ENCODE measurements at regions not wholly inside any gene's neighbourhood (a gene's known extent, or its start where the extent isn't known, plus 50 kb on each side); places are given as distances from the start of the nearest gene placed in this dataset.

DNA sequence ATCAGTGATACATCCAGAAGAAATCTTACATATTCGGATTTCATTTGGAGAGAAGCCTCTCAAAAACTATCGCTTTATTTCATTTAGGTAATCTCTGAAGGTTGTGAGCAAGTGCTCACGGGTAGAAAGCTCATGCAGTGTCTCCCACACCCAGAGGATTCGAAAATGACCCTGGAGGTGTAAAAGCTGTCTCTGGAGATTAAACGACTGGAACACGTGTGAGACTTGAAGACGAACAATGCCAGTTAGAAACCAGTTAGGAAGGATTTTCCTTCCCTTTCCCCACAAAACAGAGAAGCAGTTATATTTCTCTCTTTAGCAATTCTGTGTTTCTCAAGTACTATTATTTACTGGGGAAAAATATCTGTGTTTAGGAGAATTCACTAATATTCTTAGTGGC, 92.5 kb upstream of the CD55 start:
- DNase-seq (ENCODE audit: low spot score): no peak
- TF ChIP-seq, protein P1, sequence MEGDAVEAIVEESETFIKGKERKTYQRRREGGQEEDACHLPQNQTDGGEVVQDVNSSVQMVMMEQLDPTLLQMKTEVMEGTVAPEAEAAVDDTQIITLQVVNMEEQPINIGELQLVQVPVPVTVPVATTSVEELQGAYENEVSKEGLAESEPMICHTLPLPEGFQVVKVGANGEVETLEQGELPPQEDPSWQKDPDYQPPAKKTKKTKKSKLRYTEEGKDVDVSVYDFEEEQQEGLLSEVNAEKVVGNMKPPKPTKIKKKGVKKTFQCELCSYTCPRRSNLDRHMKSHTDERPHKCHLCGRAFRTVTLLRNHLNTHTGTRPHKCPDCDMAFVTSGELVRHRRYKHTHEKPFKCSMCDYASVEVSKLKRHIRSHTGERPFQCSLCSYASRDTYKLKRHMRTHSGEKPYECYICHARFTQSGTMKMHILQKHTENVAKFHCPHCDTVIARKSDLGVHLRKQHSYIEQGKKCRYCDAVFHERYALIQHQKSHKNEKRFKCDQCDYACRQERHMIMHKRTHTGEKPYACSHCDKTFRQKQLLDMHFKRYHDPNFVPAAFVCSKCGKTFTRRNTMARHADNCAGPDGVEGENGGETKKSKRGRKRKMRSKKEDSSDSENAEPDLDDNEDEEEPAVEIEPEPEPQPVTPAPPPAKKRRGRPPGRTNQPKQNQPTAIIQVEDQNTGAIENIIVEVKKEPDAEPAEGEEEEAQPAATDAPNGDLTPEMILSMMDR (conservative IDR thresholded peaks at IDR 0.05; ENCODE audit: low read depth): no peak
- no peak overlapping the region for H3K27ac ChIP-seq
- ChIA-PET CTCF (no interaction called here), POLR2A (ENCODE audit: low non-redundant PET) (no interaction called here)

DNA sequence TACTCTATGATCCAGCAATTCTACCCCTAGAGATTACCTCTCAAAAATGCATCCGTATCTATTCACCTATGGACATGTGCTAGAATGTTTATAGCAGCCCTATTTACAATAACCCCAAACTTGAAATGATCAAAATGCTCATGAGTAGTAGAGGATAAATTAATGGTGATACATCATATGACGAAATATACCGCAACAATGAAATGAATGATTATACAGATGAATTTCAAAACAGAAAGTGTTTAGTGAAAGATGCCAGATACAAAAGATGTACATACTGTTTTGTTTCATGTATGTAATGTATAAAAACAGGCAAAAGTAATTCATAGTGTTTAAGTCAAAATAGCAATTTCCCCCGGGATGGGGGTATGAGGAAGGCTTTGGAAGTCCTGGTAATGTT, 91.0 kb upstream of the CD55 start:
- no peak overlapping the region for H3K27ac ChIP-seq
- TF ChIP-seq, protein P1 (conservative IDR thresholded peaks at IDR 0.05; ENCODE audit: low read depth): no peak
- ChIA-PET CTCF (no interaction called here), POLR2A (ENCODE audit: low non-redundant PET) (no interaction called here)
- DNase-seq (ENCODE audit: low spot score): no peak

DNA sequence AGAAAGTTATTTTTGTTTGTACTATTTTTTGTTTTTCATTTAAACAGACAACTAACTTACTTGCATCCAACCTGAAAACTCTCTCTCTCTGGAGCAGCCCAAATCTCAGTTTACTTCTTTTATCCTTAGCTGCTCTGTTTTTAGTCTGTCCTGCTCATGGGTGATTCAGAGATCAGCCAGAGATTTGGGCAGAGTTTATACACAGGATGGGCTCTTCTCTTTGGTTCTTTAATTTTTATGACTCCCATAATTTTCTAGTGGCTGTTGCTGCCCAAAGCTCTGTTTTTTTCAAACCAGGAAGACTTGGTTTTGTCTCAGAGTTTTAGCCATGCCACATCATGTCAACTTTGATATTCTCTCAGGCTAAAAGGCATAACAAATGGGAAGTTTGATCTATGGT, 86.8 kb upstream of the CD55 start:
- ChIA-PET POLR2A (ENCODE audit: low non-redundant PET) (no interaction called here), CTCF (no interaction called here)
- no peak overlapping the region for H3K27ac ChIP-seq
- DNase-seq (ENCODE audit: low spot score): no peak
- TF ChIP-seq, protein P1 (conservative IDR thresholded peaks at IDR 0.05; ENCODE audit: low read depth): no peak

DNA sequence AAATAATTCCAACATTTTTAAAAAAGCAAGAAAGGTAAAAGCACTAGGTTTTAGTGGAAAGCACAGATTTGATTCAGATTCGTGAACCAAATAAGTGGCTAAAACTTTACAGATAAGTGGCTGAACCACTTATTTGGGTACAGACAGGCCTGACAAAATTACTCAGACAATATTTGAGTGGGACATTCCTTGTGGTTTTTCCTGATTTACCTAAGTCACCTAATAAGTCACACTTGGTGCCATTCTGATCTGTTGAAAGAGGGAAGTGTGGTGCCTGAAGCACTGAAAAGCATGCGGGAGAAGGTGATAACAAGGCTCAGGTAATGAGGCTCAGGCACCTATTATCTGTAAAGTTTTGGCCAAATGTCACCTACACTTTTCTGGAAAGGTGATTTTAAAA, 81.6 kb upstream of the CD55 start:
- no peak overlapping the region for H3K27ac ChIP-seq
- TF ChIP-seq, protein P1 (conservative IDR thresholded peaks at IDR 0.05; ENCODE audit: low read depth): no peak
- CTCF ChIA-PET: no interaction called here
- POLR2A ChIA-PET (ENCODE audit: low non-redundant PET): no interaction called here
- DNase-seq (ENCODE audit: low spot score): no peak

DNA sequence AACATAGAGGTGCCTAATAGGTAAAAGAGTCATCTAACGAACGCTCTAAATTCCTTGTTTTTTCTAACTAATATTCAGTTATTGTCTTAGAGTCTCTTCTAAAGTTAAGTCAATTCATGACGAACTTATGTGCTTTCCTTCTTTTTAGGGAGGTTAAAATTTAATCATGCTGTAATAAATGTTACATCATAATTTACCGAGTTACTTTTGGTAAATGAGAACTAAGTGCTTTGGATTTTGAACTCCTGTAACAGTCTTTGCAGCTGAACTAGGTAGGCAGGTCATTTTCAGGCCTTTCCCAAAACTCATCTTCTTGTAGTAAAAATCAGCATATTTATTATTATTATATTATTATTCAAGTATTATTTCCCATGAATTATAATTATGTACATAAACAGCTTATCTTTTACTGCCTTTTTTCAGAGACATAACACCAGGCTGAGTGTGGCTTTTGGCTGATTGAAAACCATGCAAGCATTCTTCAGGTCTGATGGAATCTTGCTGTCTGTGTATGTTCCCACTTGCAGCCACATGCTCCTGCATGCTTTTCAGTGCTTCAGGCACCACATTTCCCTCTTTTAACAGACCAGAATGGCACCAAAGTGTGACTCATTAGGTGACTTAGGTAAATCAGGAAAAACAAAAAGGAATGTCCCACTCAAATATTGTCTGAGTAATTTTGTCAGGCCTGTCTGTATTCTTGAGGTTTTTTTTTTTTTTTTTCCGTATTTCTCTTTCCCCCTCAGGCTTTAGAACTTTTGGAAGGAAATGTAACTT, 81.0 kb upstream of the CD55 start:
- TF ChIP-seq, protein P1 (conservative IDR thresholded peaks at IDR 0.05; ENCODE audit: low read depth): no peak
- POLR2A ChIA-PET (ENCODE audit: low non-redundant PET): no interaction called here
- peak; percentile 70 for DNase-seq (ENCODE audit: low spot score)
- CTCF ChIA-PET: no interaction called here
- H3K27ac ChIP-seq: no peak overlapping the region; the same call in 1 of the 2 replicates

DNA sequence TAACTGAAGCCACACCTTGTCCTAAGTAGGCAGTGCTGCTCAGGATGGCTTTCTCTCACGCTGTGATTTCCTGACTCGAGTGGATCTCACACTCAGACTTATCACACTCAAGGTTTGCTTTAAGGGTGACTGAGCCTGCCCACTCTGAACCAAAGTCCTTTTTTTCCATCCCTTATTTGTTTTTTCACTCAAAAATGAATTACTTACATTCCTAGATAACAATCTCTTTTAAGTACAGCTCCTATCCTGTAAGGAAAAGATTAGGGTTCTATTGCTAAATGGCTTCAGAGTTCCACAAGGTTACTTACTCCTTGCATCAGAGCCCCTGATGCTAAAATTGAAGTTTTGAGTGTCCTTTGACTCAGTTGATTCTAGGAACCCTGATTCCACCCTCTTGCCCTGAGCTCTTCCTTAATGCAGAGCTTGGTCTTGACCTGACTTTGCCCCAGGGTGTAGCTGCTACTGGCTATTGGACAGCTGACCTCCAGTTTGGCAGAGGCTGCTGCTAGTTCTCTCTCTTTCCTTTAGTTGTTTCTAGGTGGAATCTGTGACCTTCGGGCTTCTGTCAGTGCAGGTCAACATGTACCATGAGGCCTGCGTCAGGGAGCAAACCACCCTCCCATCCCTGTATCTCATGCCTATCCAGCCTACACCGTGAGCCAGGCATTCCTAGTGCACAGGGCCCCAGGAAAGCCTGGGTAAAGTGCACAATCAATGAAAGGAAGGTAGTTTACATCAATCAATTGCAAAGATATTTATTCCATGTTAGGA, 80.1 kb upstream of the CD55 start:
- TF ChIP-seq, protein P1 (conservative IDR thresholded peaks at IDR 0.05; ENCODE audit: low read depth): no peak
- POLR2A ChIA-PET (ENCODE audit: low non-redundant PET): no interaction called here

More for the DNA sequence above, 80.1 kb upstream of the CD55 start:
- CTCF ChIA-PET: no interaction called here
- DNase-seq (ENCODE audit: low spot score): no peak
- H3K27ac ChIP-seq: peak overlapping the region; percentile 82
